ENCODE measurements at regions not wholly inside any gene's neighbourhood (a gene's known extent, or its start where the extent isn't known, plus 50 kb on each side); places are given as distances from the start of the nearest gene placed in this dataset.

DNA sequence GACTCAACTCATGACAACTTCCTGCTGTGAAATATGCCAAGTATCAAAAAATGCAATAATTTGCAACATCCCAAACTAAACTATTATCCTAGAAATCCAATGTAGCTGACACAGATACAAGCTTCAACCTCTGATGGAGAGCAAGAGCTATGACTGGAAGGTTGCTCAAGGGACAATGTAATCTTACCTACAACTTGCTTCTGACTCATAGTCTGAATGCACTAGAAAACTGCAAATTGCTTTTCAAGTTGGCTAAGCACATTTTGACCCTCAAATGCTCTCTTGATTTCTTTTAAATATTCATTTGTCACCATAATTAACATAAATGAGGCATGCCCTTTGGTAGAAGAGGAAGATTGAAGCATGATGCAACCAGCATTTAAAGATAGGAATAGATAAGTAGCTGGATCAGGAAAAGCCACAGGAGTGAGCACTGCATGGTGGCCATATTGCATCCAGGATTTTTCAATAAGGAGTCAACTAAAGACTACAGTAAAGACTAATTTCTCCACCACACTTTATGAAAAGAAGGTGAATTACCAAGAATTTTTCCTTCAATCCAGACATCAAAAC is 630.8 kb upstream of the GBE1 start:
- TF ChIP-seq FOSB (CRISPR knock-in tag; IDR thresholded peaks at IDR 0.05) (no peak), PHF8 (IDR thresholded peaks at IDR 0.05; ENCODE audit: borderline replicate concordance, low read depth) (no peak), ZFP36 (IDR thresholded peaks at IDR 0.05; ENCODE audit: borderline replicate concordance, partially characterized antibody) (no peak), BHLHE40 (IDR thresholded peaks at IDR 0.05; ENCODE audit: low read depth, low read length) (no peak), HDAC2 (IDR thresholded peaks at IDR 0.05) (no peak), RCOR1 (IDR thresholded peaks at IDR 0.05; ENCODE audit: low read depth, low read length) (no peak), EP300 (IDR thresholded peaks at IDR 0.05) (no peak), SMC3 (IDR thresholded peaks at IDR 0.05) (no peak), JUN (IDR thresholded peaks at IDR 0.05) (no peak), FOSL2 (IDR thresholded peaks at IDR 0.05) (no peak), FOSL2 (CRISPR knock-in tag; IDR thresholded peaks at IDR 0.05) (no peak)
- TF ChIP-seq, protein P1, sequence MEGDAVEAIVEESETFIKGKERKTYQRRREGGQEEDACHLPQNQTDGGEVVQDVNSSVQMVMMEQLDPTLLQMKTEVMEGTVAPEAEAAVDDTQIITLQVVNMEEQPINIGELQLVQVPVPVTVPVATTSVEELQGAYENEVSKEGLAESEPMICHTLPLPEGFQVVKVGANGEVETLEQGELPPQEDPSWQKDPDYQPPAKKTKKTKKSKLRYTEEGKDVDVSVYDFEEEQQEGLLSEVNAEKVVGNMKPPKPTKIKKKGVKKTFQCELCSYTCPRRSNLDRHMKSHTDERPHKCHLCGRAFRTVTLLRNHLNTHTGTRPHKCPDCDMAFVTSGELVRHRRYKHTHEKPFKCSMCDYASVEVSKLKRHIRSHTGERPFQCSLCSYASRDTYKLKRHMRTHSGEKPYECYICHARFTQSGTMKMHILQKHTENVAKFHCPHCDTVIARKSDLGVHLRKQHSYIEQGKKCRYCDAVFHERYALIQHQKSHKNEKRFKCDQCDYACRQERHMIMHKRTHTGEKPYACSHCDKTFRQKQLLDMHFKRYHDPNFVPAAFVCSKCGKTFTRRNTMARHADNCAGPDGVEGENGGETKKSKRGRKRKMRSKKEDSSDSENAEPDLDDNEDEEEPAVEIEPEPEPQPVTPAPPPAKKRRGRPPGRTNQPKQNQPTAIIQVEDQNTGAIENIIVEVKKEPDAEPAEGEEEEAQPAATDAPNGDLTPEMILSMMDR (IDR thresholded peaks at IDR 0.05) = no peak
- TF ChIP-seq, protein P2, sequence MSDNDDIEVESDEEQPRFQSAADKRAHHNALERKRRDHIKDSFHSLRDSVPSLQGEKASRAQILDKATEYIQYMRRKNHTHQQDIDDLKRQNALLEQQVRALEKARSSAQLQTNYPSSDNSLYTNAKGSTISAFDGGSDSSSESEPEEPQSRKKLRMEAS (IDR thresholded peaks at IDR 0.05) = no peak
